Glutamatergic neuron (in vitro differentiated cells): ENCODE measurements at regions not wholly inside any gene's neighbourhood (a gene's known extent, or its start where the extent isn't known, plus 50 kb on each side); places are given as distances from the start of the nearest gene placed in this dataset.

ENCODE experiments used
- DNase-seq: peaks from one replicate; pipeline ENCODE4 v3.0.0; 2022
- H3K27ac Mint-ChIP-seq: one replicate; pipeline ENCODE4 v1.8.0; 2020; ENCODE audit warnings: mild to moderate bottlenecking, mixed read lengths, inconsistent platforms; ENCODE audit not compliant: unreplicated experiment
- H3K27me3 Mint-ChIP-seq: one replicate; pipeline ENCODE4 v1.8.0; 2020; ENCODE audit warnings: mild to moderate bottlenecking, moderate library complexity, mixed read lengths, inconsistent platforms; ENCODE audit not compliant: unreplicated experiment
- H3K36me3 Mint-ChIP-seq: one replicate; pipeline ENCODE4 v1.8.0; 2020; ENCODE audit warnings: mild to moderate bottlenecking, mixed read lengths, inconsistent platforms; ENCODE audit not compliant: unreplicated experiment
- H3K4me1 Mint-ChIP-seq: one replicate; pipeline ENCODE4 v1.8.0; 2020; ENCODE audit warnings: mild to moderate bottlenecking, low read depth, mixed read lengths, inconsistent platforms; ENCODE audit not compliant: unreplicated experiment
- H3K4me3 Mint-ChIP-seq: one replicate; pipeline ENCODE4 v1.8.0; 2020; ENCODE audit warnings: mild to moderate bottlenecking, mixed read lengths, inconsistent platforms; ENCODE audit not compliant: unreplicated experiment
- H3K9me3 Mint-ChIP-seq: one replicate; pipeline ENCODE4 v1.8.0; 2020; ENCODE audit warnings: mild to moderate bottlenecking, moderate library complexity, mixed read lengths, inconsistent platforms; ENCODE audit not compliant: unreplicated experiment
- TF ChIP-seq, protein P1 (sequence below): fragments of 200-600 bp; sonication (generic); IDR thresholded peaks from one replicate; pipeline ENCODE4 v1.5.0; 2021; ENCODE audit not compliant: partially characterized antibody, unreplicated experiment

DNA sequence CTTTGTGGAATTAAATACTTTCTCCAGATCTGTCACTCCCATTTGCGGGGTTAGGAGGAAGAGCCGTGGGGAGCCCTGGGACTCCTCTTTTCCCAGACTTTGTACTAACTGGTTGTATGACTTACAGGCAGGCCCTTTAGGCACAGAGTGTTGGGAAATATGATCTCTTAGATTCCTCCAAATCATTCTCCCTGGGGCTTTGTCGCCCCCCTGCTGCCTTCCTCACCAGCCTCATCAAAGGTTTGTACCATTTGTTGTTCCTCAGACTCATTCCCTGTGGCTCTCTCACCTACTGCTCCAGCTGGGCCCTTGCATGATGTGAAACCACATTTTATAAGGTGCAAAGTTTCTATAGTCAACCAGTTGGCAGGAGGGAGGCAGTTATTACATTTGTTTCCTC is 56.4 kb downstream of the CRYGS start:
- Mint-ChIP-seq H3K36me3 (peaks cover 4% of the 10 kb centered on the region), H3K9me3 (no peaks in the 10 kb centered on the region), H3K27me3 (no peaks in the 10 kb centered on the region), H3K4me1 (peaks cover 11% of the 10 kb centered on the region), H3K4me3 (no peak overlapping the region), H3K27ac (no peak overlapping the region)
- TF ChIP-seq, protein P1, sequence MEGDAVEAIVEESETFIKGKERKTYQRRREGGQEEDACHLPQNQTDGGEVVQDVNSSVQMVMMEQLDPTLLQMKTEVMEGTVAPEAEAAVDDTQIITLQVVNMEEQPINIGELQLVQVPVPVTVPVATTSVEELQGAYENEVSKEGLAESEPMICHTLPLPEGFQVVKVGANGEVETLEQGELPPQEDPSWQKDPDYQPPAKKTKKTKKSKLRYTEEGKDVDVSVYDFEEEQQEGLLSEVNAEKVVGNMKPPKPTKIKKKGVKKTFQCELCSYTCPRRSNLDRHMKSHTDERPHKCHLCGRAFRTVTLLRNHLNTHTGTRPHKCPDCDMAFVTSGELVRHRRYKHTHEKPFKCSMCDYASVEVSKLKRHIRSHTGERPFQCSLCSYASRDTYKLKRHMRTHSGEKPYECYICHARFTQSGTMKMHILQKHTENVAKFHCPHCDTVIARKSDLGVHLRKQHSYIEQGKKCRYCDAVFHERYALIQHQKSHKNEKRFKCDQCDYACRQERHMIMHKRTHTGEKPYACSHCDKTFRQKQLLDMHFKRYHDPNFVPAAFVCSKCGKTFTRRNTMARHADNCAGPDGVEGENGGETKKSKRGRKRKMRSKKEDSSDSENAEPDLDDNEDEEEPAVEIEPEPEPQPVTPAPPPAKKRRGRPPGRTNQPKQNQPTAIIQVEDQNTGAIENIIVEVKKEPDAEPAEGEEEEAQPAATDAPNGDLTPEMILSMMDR, result no peak
- no peak for DNase-seq

DNA sequence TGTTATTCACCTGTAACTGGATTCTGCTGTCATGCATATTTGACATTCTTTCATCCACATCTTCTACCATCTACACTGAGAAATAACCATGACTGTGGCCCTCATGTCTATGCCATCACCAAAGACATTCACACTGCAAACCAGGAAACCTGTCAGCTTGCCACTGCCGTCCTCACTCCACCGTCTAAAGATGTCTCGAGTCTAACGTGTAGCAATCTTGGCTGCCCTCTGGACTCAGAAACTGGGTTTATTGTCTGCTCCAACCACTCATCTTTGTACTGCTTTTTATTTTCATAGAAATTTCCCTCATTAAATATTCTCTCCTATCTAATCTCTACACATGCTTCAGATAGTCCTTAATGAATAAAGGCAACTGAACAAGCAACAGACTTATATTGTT is 57.1 kb downstream of the CRYGS start:
- H3K27ac Mint-ChIP-seq, result no peak overlapping the region
- H3K36me3 Mint-ChIP-seq, result peaks cover 4% of the 10 kb centered on the region
- no peaks in the 10 kb centered on the region for H3K9me3 Mint-ChIP-seq
- no peak for DNase-seq
- H3K4me3 Mint-ChIP-seq, result no peak overlapping the region
- peaks cover 7% of the 10 kb centered on the region for H3K4me1 Mint-ChIP-seq
- H3K27me3 Mint-ChIP-seq, result no peaks in the 10 kb centered on the region
- TF ChIP-seq, protein P1, result no peak

DNA sequence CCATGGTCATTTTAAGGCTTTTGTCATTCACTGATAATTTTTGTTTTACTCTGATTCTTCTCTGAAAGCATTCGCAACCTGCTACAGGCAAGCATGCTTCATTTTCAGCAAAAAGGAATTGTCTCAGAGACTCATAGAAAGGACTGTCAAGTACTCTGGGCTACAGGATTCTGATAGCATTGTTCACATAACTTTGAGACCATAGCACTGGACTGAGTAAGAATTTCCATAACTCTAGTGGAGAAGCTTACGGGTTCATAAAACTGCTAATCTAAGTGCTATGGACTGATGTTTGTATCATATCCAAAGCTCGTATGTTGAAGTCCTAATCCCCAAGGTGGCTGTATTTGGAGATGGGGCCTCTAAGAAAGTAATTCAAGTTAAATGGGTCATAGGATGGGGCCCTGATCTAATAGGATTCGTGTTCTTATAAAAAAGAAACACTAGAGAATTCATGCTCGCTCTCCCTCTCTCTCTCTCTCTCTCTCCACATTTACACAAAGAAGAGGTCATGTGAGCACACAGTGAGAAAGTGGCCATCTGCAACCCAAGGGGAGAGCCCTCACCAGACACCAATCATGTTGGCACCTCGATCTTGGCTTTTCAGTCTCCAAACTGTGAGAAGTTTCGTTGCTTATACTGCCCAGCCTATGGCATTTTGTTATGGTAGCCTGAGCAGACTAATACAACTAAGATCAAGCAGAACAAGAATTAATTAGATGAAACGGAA is 60.4 kb downstream of the CRYGS start:
- Mint-ChIP-seq H3K4me1 (peaks cover 7% of the 10 kb centered on the region), H3K36me3 (no peaks in the 10 kb centered on the region), H3K27me3 (no peaks in the 10 kb centered on the region), H3K4me3 (no peak overlapping the region), H3K27ac (no peak overlapping the region), H3K9me3 (no peaks in the 10 kb centered on the region)
- TF ChIP-seq, protein P1, result no peak
- no peak for DNase-seq

DNA sequence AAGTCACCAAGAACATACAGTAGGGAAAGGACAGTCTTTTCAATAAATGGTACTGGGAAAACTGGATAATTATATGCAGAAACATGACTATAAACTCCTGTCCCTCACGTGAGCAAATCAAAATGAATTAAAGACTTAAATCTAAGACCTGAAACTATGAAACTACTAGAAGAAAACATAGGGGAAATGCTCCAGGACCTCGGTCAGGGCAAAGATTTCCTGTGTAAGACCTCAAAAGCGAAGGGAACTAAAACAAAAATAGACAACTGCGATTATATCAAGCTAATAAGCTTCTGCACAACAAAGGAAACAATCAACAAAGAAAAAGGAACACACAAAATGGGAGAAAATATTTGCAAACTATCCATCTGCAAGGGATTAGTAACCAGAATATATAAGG is 62.7 kb downstream of the CRYGS start:
- no peak for DNase-seq
- H3K9me3 Mint-ChIP-seq, result no peaks in the 10 kb centered on the region
- H3K27ac Mint-ChIP-seq, result no peak overlapping the region
- H3K4me3 Mint-ChIP-seq, result no peak overlapping the region
- TF ChIP-seq, protein P1, result no peak
- peaks cover 3% of the 10 kb centered on the region for H3K4me1 Mint-ChIP-seq
- H3K36me3 Mint-ChIP-seq, result no peaks in the 10 kb centered on the region
- no peaks in the 10 kb centered on the region for H3K27me3 Mint-ChIP-seq

DNA sequence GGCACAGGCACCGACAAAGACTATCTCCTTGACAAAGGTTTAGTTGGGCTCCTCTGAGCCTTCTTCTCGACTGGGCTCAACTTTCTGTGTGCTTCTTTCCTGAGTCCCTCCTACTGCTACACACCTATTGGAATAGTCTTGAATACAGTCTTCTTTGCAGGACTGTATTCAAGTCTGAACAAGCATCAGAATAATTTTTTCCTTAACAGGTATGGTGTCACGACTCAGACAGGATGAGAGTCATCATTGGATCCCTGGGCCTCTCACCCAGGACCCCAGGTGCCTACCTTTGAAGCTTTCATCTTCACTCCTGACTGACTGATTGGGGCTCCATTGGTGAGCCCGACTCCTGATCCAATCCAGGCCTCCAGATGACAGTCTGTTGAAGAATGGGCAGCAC is 66.3 kb downstream of the CRYGS start:
- Mint-ChIP-seq H3K36me3 (no peaks in the 10 kb centered on the region), H3K27ac (no peak overlapping the region), H3K4me3 (no peak overlapping the region), H3K4me1 (peaks cover 2% of the 10 kb centered on the region), H3K27me3 (no peaks in the 10 kb centered on the region), H3K9me3 (no peaks in the 10 kb centered on the region)
- TF ChIP-seq, protein P1, result no peak
- DNase-seq, result no peak
